ENCODE measurements at regions not wholly inside any gene's neighbourhood (a gene's known extent, or its start where the extent isn't known, plus 50 kb on each side); places are given as distances from the start of the nearest gene placed in this dataset.
"Not testable (repeated sequence)": the region's sequence is repeated elsewhere in the genome, so short reads cannot be mapped to it uniquely, and the experiment has no call there.

GRCh38 chr4:57937326-57937725 is 827.1 kb upstream of the IGFBP7 start:
- H3K9me3 Mint-ChIP-seq, result peaks cover 15% of the 10 kb centered on the region
- H3K4me3 Mint-ChIP-seq; DNase-seq (ENCODE audit: low spot score); H3K36me3 Mint-ChIP-seq (ENCODE audit: low read depth); H3K4me1 Mint-ChIP-seq (ENCODE audit: low read depth); H3K27ac Mint-ChIP-seq; H3K27me3 Mint-ChIP-seq (ENCODE audit: low read depth): not testable (repeated sequence)

GRCh38 chr4:57926311-57926710 is 816.1 kb upstream of the IGFBP7 start:
- peaks cover 10% of the 10 kb centered on the region for H3K9me3 Mint-ChIP-seq
- no peak for DNase-seq (ENCODE audit: low spot score)
- H3K36me3 Mint-ChIP-seq (ENCODE audit: low read depth), result no peaks in the 10 kb centered on the region
- no peaks in the 10 kb centered on the region for H3K27me3 Mint-ChIP-seq (ENCODE audit: low read depth)
- no peaks in the 10 kb centered on the region for H3K4me1 Mint-ChIP-seq (ENCODE audit: low read depth)
- no peak overlapping the region for H3K4me3 Mint-ChIP-seq
- no peak overlapping the region for H3K27ac Mint-ChIP-seq

- no peak for DNase-seq (ENCODE audit: low spot score)
- Mint-ChIP-seq H3K27ac (no peak overlapping the region), H3K36me3 (ENCODE audit: low read depth) (no peaks in the 10 kb centered on the region), H3K27me3 (ENCODE audit: low read depth) (no peaks in the 10 kb centered on the region), H3K9me3 (peaks cover 6% of the 10 kb centered on the region), H3K4me1 (ENCODE audit: low read depth) (no peaks in the 10 kb centered on the region), H3K4me3 (no peak overlapping the region)
Measured at GRCh38 chr4:57924951-57925350, 814.8 kb upstream of the IGFBP7 start.

DNA sequence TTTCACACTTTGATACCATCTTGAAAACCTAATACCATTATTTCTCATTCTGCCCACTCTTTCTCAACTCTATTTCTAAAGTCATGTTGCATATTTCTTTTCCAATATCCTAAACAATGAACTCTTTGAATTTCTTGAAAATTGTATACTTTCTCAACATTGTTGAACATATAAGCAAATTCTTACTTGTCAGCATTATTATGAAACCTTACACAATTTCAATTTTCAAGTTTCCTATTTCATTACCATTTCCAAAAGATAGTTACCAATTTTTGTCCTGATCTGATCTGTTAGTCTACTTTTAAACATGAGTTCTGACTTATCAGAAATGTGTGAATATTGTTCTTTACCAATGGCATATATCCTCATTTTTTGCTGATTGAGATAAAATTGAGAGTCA is 806.3 kb upstream of the IGFBP7 start:
- no peak for DNase-seq (ENCODE audit: low spot score)
- peaks cover 11% of the 10 kb centered on the region for H3K9me3 Mint-ChIP-seq
- no peaks in the 10 kb centered on the region for H3K4me1 Mint-ChIP-seq (ENCODE audit: low read depth)
- no peaks in the 10 kb centered on the region for H3K27me3 Mint-ChIP-seq (ENCODE audit: low read depth)
- no peaks in the 10 kb centered on the region for H3K36me3 Mint-ChIP-seq (ENCODE audit: low read depth)
- no peak overlapping the region for H3K4me3 Mint-ChIP-seq
- H3K27ac Mint-ChIP-seq, result no peak overlapping the region

GRCh38 chr4:57911203-57911602 is 801.0 kb upstream of the IGFBP7 start:
- H3K9me3 Mint-ChIP-seq, result no peaks in the 10 kb centered on the region
- no peaks in the 10 kb centered on the region for H3K4me1 Mint-ChIP-seq (ENCODE audit: low read depth)
- H3K27ac Mint-ChIP-seq, result no peak overlapping the region
- no peaks in the 10 kb centered on the region for H3K27me3 Mint-ChIP-seq (ENCODE audit: low read depth)
- H3K4me3 Mint-ChIP-seq, result no peak overlapping the region
- H3K36me3 Mint-ChIP-seq (ENCODE audit: low read depth), result no peaks in the 10 kb centered on the region
- DNase-seq (ENCODE audit: low spot score), result no peak

GRCh38 chr4:57910151-57910550 is 800.0 kb upstream of the IGFBP7 start:
- Mint-ChIP-seq H3K4me1 (ENCODE audit: low read depth) (no peaks in the 10 kb centered on the region), H3K9me3 (no peaks in the 10 kb centered on the region), H3K4me3 (no peak overlapping the region), H3K36me3 (ENCODE audit: low read depth) (no peaks in the 10 kb centered on the region), H3K27me3 (ENCODE audit: low read depth) (no peaks in the 10 kb centered on the region), H3K27ac (no peak overlapping the region)
- no peak for DNase-seq (ENCODE audit: low spot score)

GRCh38 chr4:57905965-57906364 is 795.8 kb upstream of the IGFBP7 start:
- no peaks in the 10 kb centered on the region for H3K9me3 Mint-ChIP-seq
- H3K4me3 Mint-ChIP-seq, result no peak overlapping the region
- no peak overlapping the region for H3K27ac Mint-ChIP-seq
- no peaks in the 10 kb centered on the region for H3K27me3 Mint-ChIP-seq (ENCODE audit: low read depth)
- no peaks in the 10 kb centered on the region for H3K36me3 Mint-ChIP-seq (ENCODE audit: low read depth)
- DNase-seq (ENCODE audit: low spot score), result no peak
- no peaks in the 10 kb centered on the region for H3K4me1 Mint-ChIP-seq (ENCODE audit: low read depth)

DNA sequence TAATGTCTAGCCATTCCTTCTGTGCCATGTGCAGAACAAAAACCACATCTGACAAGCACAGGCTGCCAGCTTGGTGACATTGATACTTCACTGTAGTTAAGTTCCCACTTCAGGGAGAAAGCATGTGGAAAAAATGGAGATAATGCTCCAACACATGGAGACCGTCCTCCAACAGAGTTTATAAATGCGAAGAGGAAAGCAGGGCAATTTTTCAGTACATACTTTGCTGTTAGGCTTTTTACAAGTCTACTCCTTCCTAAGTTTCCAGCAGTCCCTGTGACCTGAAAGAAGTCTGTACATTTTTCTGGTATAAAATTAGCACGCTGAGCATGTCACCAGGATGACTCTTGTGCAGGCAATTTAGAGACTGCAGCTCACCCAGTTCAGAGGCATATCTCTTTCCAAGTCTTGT is 766.9 kb upstream of the IGFBP7 start:
- Mint-ChIP-seq H3K4me3 (no peak overlapping the region), H3K27ac (no peak overlapping the region), H3K9me3 (peaks cover 13% of the 10 kb centered on the region)

GRCh38 chr4:57875829-57876392 is 765.7 kb upstream of the IGFBP7 start:
- no peak for DNase-seq (ENCODE audit: low spot score)
- Mint-ChIP-seq H3K27me3 (ENCODE audit: low read depth) (no peaks in the 10 kb centered on the region), H3K36me3 (ENCODE audit: low read depth) (no peaks in the 10 kb centered on the region), H3K4me1 (ENCODE audit: low read depth) (no peaks in the 10 kb centered on the region), H3K9me3 (peaks cover 13% of the 10 kb centered on the region), H3K27ac (no peak overlapping the region), H3K4me3 (no peak overlapping the region)

More for the DNA sequence above, 766.9 kb upstream of the IGFBP7 start:
- Mint-ChIP-seq H3K27me3 (ENCODE audit: low read depth) (no peaks in the 10 kb centered on the region), H3K36me3 (ENCODE audit: low read depth) (no peaks in the 10 kb centered on the region), H3K4me1 (ENCODE audit: low read depth) (no peaks in the 10 kb centered on the region)
- DNase-seq (ENCODE audit: low spot score), result no peak

DNA sequence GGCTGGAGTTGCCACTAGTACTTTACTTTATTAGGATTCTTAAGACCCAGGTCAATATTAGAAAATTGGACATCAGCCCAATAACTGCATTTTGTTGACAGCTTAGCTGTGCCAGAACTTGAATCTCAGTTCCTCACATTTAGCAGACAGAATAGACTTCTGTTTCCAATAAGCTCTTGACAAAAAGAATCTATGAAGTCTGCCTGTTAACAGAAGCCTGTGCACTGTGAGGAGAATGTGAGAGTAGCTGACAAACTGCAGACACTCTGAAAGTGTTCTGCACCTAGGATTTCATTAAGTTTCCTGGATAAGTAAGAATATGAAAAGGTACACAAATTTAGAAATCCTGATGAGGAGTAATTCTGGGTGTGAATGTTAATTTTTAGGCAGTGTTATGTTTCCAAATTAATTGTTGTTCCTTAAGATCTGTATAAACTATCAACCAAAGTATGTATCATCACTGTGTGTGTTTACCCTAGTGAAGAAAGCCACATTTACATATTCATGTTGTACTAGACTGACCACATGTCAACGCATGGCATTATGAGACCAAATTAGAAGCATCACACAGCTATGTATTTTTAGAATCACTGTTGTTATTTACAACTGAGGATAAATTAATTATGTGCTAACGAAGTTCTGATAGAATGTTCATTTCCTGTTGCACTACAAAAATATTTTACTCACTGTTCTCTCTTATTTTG is 756.4 kb upstream of the IGFBP7 start:
- Mint-ChIP-seq H3K27me3 (ENCODE audit: low read depth) (no peaks in the 10 kb centered on the region), H3K36me3 (ENCODE audit: low read depth) (no peaks in the 10 kb centered on the region), H3K9me3 (peaks cover 4% of the 10 kb centered on the region), H3K4me1 (ENCODE audit: low read depth) (no peaks in the 10 kb centered on the region), H3K27ac (no peak overlapping the region), H3K4me3 (no peak overlapping the region)
- DNase-seq (ENCODE audit: low spot score), result no peak

GRCh38 chr4:57865264-57865663 is 755.1 kb upstream of the IGFBP7 start:
- Mint-ChIP-seq H3K4me1 (ENCODE audit: low read depth) (no peaks in the 10 kb centered on the region), H3K9me3 (peaks cover 4% of the 10 kb centered on the region), H3K36me3 (ENCODE audit: low read depth) (no peaks in the 10 kb centered on the region), H3K4me3 (no peak overlapping the region), H3K27ac (no peak overlapping the region), H3K27me3 (ENCODE audit: low read depth) (no peaks in the 10 kb centered on the region)
- DNase-seq (ENCODE audit: low spot score), result no peak

GRCh38 chr4:57854748-57855147 is 744.6 kb upstream of the IGFBP7 start:
- no peaks in the 10 kb centered on the region for H3K27me3 Mint-ChIP-seq (ENCODE audit: low read depth)
- H3K4me1 Mint-ChIP-seq (ENCODE audit: low read depth), result no peaks in the 10 kb centered on the region
- DNase-seq (ENCODE audit: low spot score), result no peak
- H3K9me3 Mint-ChIP-seq, result peaks cover 5% of the 10 kb centered on the region
- H3K4me3 Mint-ChIP-seq, result no peak overlapping the region
- no peak overlapping the region for H3K27ac Mint-ChIP-seq
- no peaks in the 10 kb centered on the region for H3K36me3 Mint-ChIP-seq (ENCODE audit: low read depth)

- no peak for DNase-seq (ENCODE audit: low spot score)
- no peak overlapping the region for H3K4me3 Mint-ChIP-seq
- no peaks in the 10 kb centered on the region for H3K36me3 Mint-ChIP-seq (ENCODE audit: low read depth)
- no peaks in the 10 kb centered on the region for H3K4me1 Mint-ChIP-seq (ENCODE audit: low read depth)
- no peaks in the 10 kb centered on the region for H3K27me3 Mint-ChIP-seq (ENCODE audit: low read depth)
- no peak overlapping the region for H3K27ac Mint-ChIP-seq
- H3K9me3 Mint-ChIP-seq, result peaks cover 15% of the 10 kb centered on the region
Measured at GRCh38 chr4:57850141-57850540, 740.0 kb upstream of the IGFBP7 start.

GRCh38 chr4:57832083-57832482 is 721.9 kb upstream of the IGFBP7 start:
- peaks cover 3% of the 10 kb centered on the region for H3K9me3 Mint-ChIP-seq
- DNase-seq (ENCODE audit: low spot score), result no peak
- H3K27me3 Mint-ChIP-seq (ENCODE audit: low read depth), result no peaks in the 10 kb centered on the region
- H3K4me3 Mint-ChIP-seq, result no peak overlapping the region
- no peaks in the 10 kb centered on the region for H3K36me3 Mint-ChIP-seq (ENCODE audit: low read depth)
- no peaks in the 10 kb centered on the region for H3K4me1 Mint-ChIP-seq (ENCODE audit: low read depth)
- H3K27ac Mint-ChIP-seq, result no peak overlapping the region

GRCh38 chr4:57789666-57790065 is 679.5 kb upstream of the IGFBP7 start:
- Mint-ChIP-seq H3K4me3 (no peak overlapping the region), H3K4me1 (ENCODE audit: low read depth) (no peaks in the 10 kb centered on the region), H3K27ac (no peak overlapping the region), H3K9me3 (peaks cover 8% of the 10 kb centered on the region), H3K36me3 (ENCODE audit: low read depth) (no peaks in the 10 kb centered on the region), H3K27me3 (ENCODE audit: low read depth) (no peaks in the 10 kb centered on the region)
- DNase-seq (ENCODE audit: low spot score), result no peak
